H9 (cell line): ENCODE measurements at regions not wholly inside any gene's neighbourhood (a gene's known extent, or its start where the extent isn't known, plus 50 kb on each side); places are given as distances from the start of the nearest gene placed in this dataset.

Experiments used
- DNase-seq: peaks from one replicate; pipeline ENCODE4 v3.0.0-alpha.2; 2017
- H2AFZ ChIP-seq: one replicate; pipeline ENCODE4 v1.6.1; 2013; ENCODE audit warnings: mild to moderate bottlenecking, low read length, control low read depth, moderate library complexity
- H2AK5ac ChIP-seq: 2 replicates; pipeline ENCODE4 v1.6.1; 2013; ENCODE audit warnings: low read length, control low read depth, mixed read lengths; ENCODE audit not compliant: insufficient read length
- H2BK120ac ChIP-seq: one replicate; pipeline ENCODE4 v1.6.1; 2013; ENCODE audit warnings: low read depth, mild to moderate bottlenecking, low read length, control low read depth, inconsistent platforms; ENCODE audit not compliant: poor library complexity, severe bottlenecking
- H2BK12ac ChIP-seq: 2 replicates; pipeline ENCODE4 v1.6.1; 2013; ENCODE audit warnings: low read length, control low read depth, mixed read lengths, low read depth; ENCODE audit not compliant: insufficient read length
- H2BK15ac ChIP-seq: 2 replicates; pipeline ENCODE4 v1.6.1; 2013; ENCODE audit warnings: low read depth, low read length, control low read depth
- H2BK20ac ChIP-seq: one replicate; pipeline ENCODE4 v1.6.1; 2013; ENCODE audit warnings: low read depth, mild to moderate bottlenecking, low read length, control low read depth, inconsistent platforms; ENCODE audit not compliant: poor library complexity, severe bottlenecking
- H2BK5ac ChIP-seq: 2 replicates; pipeline ENCODE4 v1.6.1; 2013; ENCODE audit warnings: low read length, control low read depth, mixed read lengths; ENCODE audit not compliant: insufficient read length
- H3K14ac ChIP-seq: 2 replicates; pipeline ENCODE4 v1.6.1; 2013; ENCODE audit warnings: low read length, control low read depth; ENCODE audit not compliant: insufficient read depth
- H3K18ac ChIP-seq: 2 replicates; pipeline ENCODE4 v1.6.1; 2013; ENCODE audit warnings: low read depth, mild to moderate bottlenecking, mixed read lengths, low read length, control low read depth; ENCODE audit not compliant: insufficient read length
- H3K23ac ChIP-seq: 2 replicates; pipeline ENCODE4 v1.6.1; 2013; ENCODE audit warnings: low read length, control low read depth, mixed read lengths, low read depth; ENCODE audit not compliant: insufficient read length
- H3K23me2 ChIP-seq: 2 replicates; pipeline ENCODE4 v1.6.1; 2013; ENCODE audit warnings: low read depth, mild to moderate bottlenecking, mixed read lengths, low read length, control low read depth; ENCODE audit not compliant: insufficient read length, poor library complexity, severe bottlenecking
- H3K27ac ChIP-seq: 2 replicates; pipeline ENCODE4 v1.5.1; 2013; ENCODE audit warnings: low read length, control low read depth, mixed read lengths, low read depth; ENCODE audit not compliant: insufficient read length
- H3K27me3 ChIP-seq: 2 replicates; pipeline ENCODE4 v1.6.1; 2013; ENCODE audit warnings: low read length, control low read depth, inconsistent platforms; ENCODE audit not compliant: insufficient read depth
- H3K4ac ChIP-seq: 2 replicates; pipeline ENCODE4 v1.6.1; 2013; ENCODE audit warnings: low read depth, mild to moderate bottlenecking, control low read depth, inconsistent platforms, low read length, moderate library complexity
- H3K4me1 ChIP-seq: 2 replicates; pipeline ENCODE4 v1.6.1; 2013; ENCODE audit warnings: low read length, control low read depth, inconsistent platforms; ENCODE audit not compliant: insufficient read depth
- H3K4me2 ChIP-seq: 2 replicates; pipeline ENCODE4 v1.6.1; 2013; ENCODE audit warnings: low read length, control low read depth, mixed read lengths; ENCODE audit not compliant: insufficient read length, insufficient read depth
- H3K56ac ChIP-seq: 2 replicates; pipeline ENCODE4 v1.6.1; 2013; ENCODE audit warnings: low read depth, mild to moderate bottlenecking, mixed read lengths, low read length, control low read depth; ENCODE audit not compliant: insufficient read length
- H3K79me1 ChIP-seq: 2 replicates; pipeline ENCODE4 v1.6.1; 2013; ENCODE audit warnings: low read depth, mild to moderate bottlenecking, moderate library complexity, low read length, control low read depth, inconsistent platforms; ENCODE audit not compliant: insufficient read depth, poor library complexity, severe bottlenecking
- H3K79me2 ChIP-seq: 2 replicates; pipeline ENCODE4 v1.6.1; 2013; ENCODE audit warnings: low read length, control low read depth, inconsistent platforms; ENCODE audit not compliant: insufficient read depth
- H3K9ac ChIP-seq: 2 replicates; pipeline ENCODE4 v1.6.1; 2013; ENCODE audit warnings: low read length, control low read depth, mixed read lengths; ENCODE audit not compliant: insufficient read length; ENCODE audit errors: extremely low read depth
- H3K9me3 ChIP-seq: one replicate; pipeline ENCODE4 v1.6.1; 2013; ENCODE audit warnings: low read depth, low read length, inconsistent platforms; ENCODE audit not compliant: control insufficient read depth
- H3T11ph ChIP-seq: one replicate; pipeline ENCODE4 v1.6.1; 2013; ENCODE audit warnings: mild to moderate bottlenecking, low read length, control low read depth, inconsistent platforms
- H4K20me1 ChIP-seq: one replicate; pipeline ENCODE4 v1.6.1; 2013; ENCODE audit not compliant: control insufficient read depth, insufficient read length, insufficient read depth
- H4K5ac ChIP-seq: 2 replicates; pipeline ENCODE4 v1.6.1; 2013; ENCODE audit warnings: low read depth, mild to moderate bottlenecking, mixed read lengths, low read length, control low read depth; ENCODE audit not compliant: insufficient read length
- H4K8ac ChIP-seq: replicated peaks from 2 replicates; pipeline ENCODE4 v1.6.1; 2013; ENCODE audit warnings: low read length, control low read depth, mixed read lengths, low read depth; ENCODE audit not compliant: insufficient read length
- H4K91ac ChIP-seq: 2 replicates; pipeline ENCODE4 v1.6.1; 2013; ENCODE audit warnings: low read depth, mild to moderate bottlenecking, moderate library complexity, mixed read lengths, low read length, control low read depth; ENCODE audit not compliant: insufficient read length
- H3K27ac Mint-ChIP-seq, 3 experiments: 2 replicates in 2 of 3; 3 replicates in 1 of 3; pipeline ENCODE4 v1.8.0; 2020 to 2021; ENCODE audit warnings: mixed read lengths in 3 of 3, mild to moderate bottlenecking in 1 of 3, moderate library complexity in 1 of 3
- H3K27me3 Mint-ChIP-seq: 2 replicates; pipeline ENCODE4 v1.8.0; 2021; ENCODE audit warnings: low read depth, mild to moderate bottlenecking, moderate library complexity, mixed read lengths
- H3K36me3 Mint-ChIP-seq, 3 experiments: 2 replicates in 2 of 3; 3 replicates in 1 of 3; pipeline ENCODE4 v1.8.0; 2020 to 2021; ENCODE audit warnings: low read depth in 3 of 3, mixed read lengths in 3 of 3; ENCODE audit not compliant: insufficient read depth in 1 of 3
- H3K4me1 Mint-ChIP-seq, 2 experiments: 2 replicates each; pipeline ENCODE4 v1.8.0; 2020; ENCODE audit warnings: mixed read lengths in 2 of 2
- H3K4me3 Mint-ChIP-seq, 2 experiments: 2 replicates in 1 of 2; 3 replicates in 1 of 2; pipeline ENCODE4 v1.8.0; 2020 to 2021; ENCODE audit warnings: mild to moderate bottlenecking in 2 of 2, mixed read lengths in 2 of 2, moderate library complexity in 1 of 2
- H3K9me3 Mint-ChIP-seq, 2 experiments: 2 replicates in 1 of 2; 3 replicates in 1 of 2; pipeline ENCODE4 v1.8.0; 2020; ENCODE audit warnings: mild to moderate bottlenecking in 2 of 2, mixed read lengths in 2 of 2, moderate library complexity in 1 of 2
- WGBS: extraction: QIAGEN DNeasy Blood & Tissue Kit; methylation state at CpG from one replicate; pipeline ENCODE4 v1.1.7; 2013; ENCODE audit warnings: missing lambda C conversion rate, low lambda C conversion rate, mixed read lengths; ENCODE audit not compliant: insufficient read length; ENCODE audit errors: extremely low coverage; 5-methylcytosine and 5-hydroxymethylcytosine counted together
- TF ChIP-seq, protein P1 (sequence below): fragments of 200-600 bp; sonication (generic); conservative IDR thresholded peaks from 3 replicates; pipeline ENCODE4 v1.8.0; 2021; ENCODE audit warnings: antibody characterized with exemption, mild to moderate bottlenecking

- no peak overlapping the region for H3K4ac ChIP-seq
- H4K5ac ChIP-seq = no peak overlapping the region
- H2AFZ ChIP-seq = no peak overlapping the region
- no peak overlapping the region for H3K9ac ChIP-seq
- no peak overlapping the region for H3K18ac ChIP-seq
- H2BK20ac ChIP-seq = no peak overlapping the region
- H2AK5ac ChIP-seq = no peak overlapping the region
- H3K27ac ChIP-seq = no peak overlapping the region
- H3K9me3 ChIP-seq = no peaks in the 10 kb centered on the region
- H4K8ac ChIP-seq = no peak overlapping the region
- H3K56ac ChIP-seq = no peak overlapping the region
- no peak overlapping the region for H2BK12ac ChIP-seq
- no peaks in the 10 kb centered on the region for H4K20me1 ChIP-seq
- H4K91ac ChIP-seq = no peak overlapping the region
- H3K4me1 Mint-ChIP-seq = no peaks in the 10 kb centered on the region
- H3K4me2 ChIP-seq = no peak overlapping the region
- no peak overlapping the region for H3T11ph ChIP-seq
- no peak overlapping the region for H3K27ac Mint-ChIP-seq
- H3K23me2 ChIP-seq = no peaks in the 10 kb centered on the region
- no peaks in the 10 kb centered on the region for H3K27me3 ChIP-seq
- no peak overlapping the region for H3K23ac ChIP-seq
- no peak overlapping the region for H2BK5ac ChIP-seq
- H3K79me1 ChIP-seq = no peaks in the 10 kb centered on the region
- H3K79me2 ChIP-seq = no peaks in the 10 kb centered on the region
- H2BK120ac ChIP-seq = no peak overlapping the region
- H3K14ac ChIP-seq = no peak overlapping the region
- no peaks in the 10 kb centered on the region for H3K4me1 ChIP-seq
- H3K36me3 Mint-ChIP-seq = no peaks in the 10 kb centered on the region
- DNase-seq = no peak
- H3K27me3 Mint-ChIP-seq = no peaks in the 10 kb centered on the region
- WGBS = no CpG with 5 or more reads among the region's 4 CpGs
- TF ChIP-seq, protein P1, sequence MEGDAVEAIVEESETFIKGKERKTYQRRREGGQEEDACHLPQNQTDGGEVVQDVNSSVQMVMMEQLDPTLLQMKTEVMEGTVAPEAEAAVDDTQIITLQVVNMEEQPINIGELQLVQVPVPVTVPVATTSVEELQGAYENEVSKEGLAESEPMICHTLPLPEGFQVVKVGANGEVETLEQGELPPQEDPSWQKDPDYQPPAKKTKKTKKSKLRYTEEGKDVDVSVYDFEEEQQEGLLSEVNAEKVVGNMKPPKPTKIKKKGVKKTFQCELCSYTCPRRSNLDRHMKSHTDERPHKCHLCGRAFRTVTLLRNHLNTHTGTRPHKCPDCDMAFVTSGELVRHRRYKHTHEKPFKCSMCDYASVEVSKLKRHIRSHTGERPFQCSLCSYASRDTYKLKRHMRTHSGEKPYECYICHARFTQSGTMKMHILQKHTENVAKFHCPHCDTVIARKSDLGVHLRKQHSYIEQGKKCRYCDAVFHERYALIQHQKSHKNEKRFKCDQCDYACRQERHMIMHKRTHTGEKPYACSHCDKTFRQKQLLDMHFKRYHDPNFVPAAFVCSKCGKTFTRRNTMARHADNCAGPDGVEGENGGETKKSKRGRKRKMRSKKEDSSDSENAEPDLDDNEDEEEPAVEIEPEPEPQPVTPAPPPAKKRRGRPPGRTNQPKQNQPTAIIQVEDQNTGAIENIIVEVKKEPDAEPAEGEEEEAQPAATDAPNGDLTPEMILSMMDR = no peak
- no peak overlapping the region for H3K4me3 Mint-ChIP-seq
- no peak overlapping the region for H2BK15ac ChIP-seq
- H3K9me3 Mint-ChIP-seq = no peaks in the 10 kb centered on the region
Measured at GRCh38 chr14:66087231-66087630, 398.9 kb upstream of the CCDC196 start.
